Hepatocyte (in vitro differentiated cells): ENCODE measurements at regions not wholly inside any gene's neighbourhood (a gene's known extent, or its start where the extent isn't known, plus 50 kb on each side); places are given as distances from the start of the nearest gene placed in this dataset.

Experiments
- DNase-seq: peaks from one replicate; pipeline ENCODE4 v3.0.0-alpha.2; 2016; ENCODE audit warnings: low spot score
- H2AFZ ChIP-seq: fragments of 200-600 bp; sonication (generic); 2 replicates; pipeline ENCODE4 v1.6.0; 2016; ENCODE audit warnings: antibody characterized with exemption, mild to moderate bottlenecking
- H3K27ac ChIP-seq: fragments of 200-600 bp; sonication (generic); 2 replicates; pipeline ENCODE4 v1.5.1; 2016; ENCODE audit warnings: mild to moderate bottlenecking
- H3K27me3 ChIP-seq: fragments of 200-600 bp; sonication (generic); 2 replicates; pipeline ENCODE4 v1.6.1; 2016
- H3K36me3 ChIP-seq: fragments of 200-600 bp; sonication (generic); replicated peaks from 2 replicates; pipeline ENCODE4 v1.5.1; 2016; ENCODE audit warnings: low read depth; ENCODE audit not compliant: insufficient read depth
- H3K4me1 ChIP-seq: fragments of 200-600 bp; sonication (generic); 2 replicates; pipeline ENCODE4 v1.5.1; 2016; ENCODE audit warnings: mild to moderate bottlenecking, moderate library complexity; ENCODE audit not compliant: insufficient read depth
- H3K4me2 ChIP-seq: fragments of 200-600 bp; sonication (generic); 2 replicates; pipeline ENCODE4 v1.6.0; 2016
- H3K4me3 ChIP-seq: fragments of 200-600 bp; sonication (generic); 2 replicates; pipeline ENCODE4 v1.5.1; 2016; ENCODE audit warnings: mild to moderate bottlenecking
- H3K79me2 ChIP-seq: fragments of 200-600 bp; sonication (generic); 2 replicates; pipeline ENCODE4 v1.6.0; 2017; ENCODE audit warnings: mild to moderate bottlenecking
- H3K9me2 ChIP-seq: fragments of 200-600 bp; sonication (generic); replicated peaks from 2 replicates; pipeline ENCODE4 v1.6.0; 2017; ENCODE audit warnings: mild to moderate bottlenecking; ENCODE audit not compliant: insufficient read depth
- H3K9me3 ChIP-seq: fragments of 200-600 bp; sonication (generic); 2 replicates; pipeline ENCODE4 v1.5.1; 2016; ENCODE audit warnings: low read depth, mild to moderate bottlenecking
- H4K20me1 ChIP-seq: fragments of 200-600 bp; sonication (generic); 2 replicates; pipeline ENCODE4 v1.6.0; 2016; ENCODE audit warnings: mild to moderate bottlenecking; ENCODE audit not compliant: insufficient read depth, poor library complexity, severe bottlenecking
- EZH2 ChIP-seq: fragments of 200-600 bp; sonication (generic); IDR thresholded peaks from 2 replicates; pipeline ENCODE4 v1.6.1; 2016; ENCODE audit warnings: antibody characterized with exemption, mild to moderate bottlenecking, borderline replicate concordance
- EZH2phosphoT487 ChIP-seq: fragments of 200-600 bp; sonication (generic); IDR thresholded peaks from one replicate; pipeline ENCODE4 v1.6.1; 2018; ENCODE audit warnings: antibody characterized with exemption, mild to moderate bottlenecking, low read depth, moderate library complexity; ENCODE audit not compliant: unreplicated experiment, severe bottlenecking
- WGBS: methylation state at CpG from one replicate; pipeline ENCODE4 v1.1.6; 2016; ENCODE audit warnings: low lambda C conversion rate; ENCODE audit errors: missing lambda C conversion rate; 5-methylcytosine and 5-hydroxymethylcytosine counted together
- TF ChIP-seq, protein P1 (sequence below): fragments of 200-600 bp; sonication (generic); IDR thresholded peaks from 2 replicates; pipeline ENCODE4 v1.5.1; 2016; ENCODE audit warnings: antibody characterized with exemption, mild to moderate bottlenecking; ENCODE audit not compliant: poor library complexity

DNA sequence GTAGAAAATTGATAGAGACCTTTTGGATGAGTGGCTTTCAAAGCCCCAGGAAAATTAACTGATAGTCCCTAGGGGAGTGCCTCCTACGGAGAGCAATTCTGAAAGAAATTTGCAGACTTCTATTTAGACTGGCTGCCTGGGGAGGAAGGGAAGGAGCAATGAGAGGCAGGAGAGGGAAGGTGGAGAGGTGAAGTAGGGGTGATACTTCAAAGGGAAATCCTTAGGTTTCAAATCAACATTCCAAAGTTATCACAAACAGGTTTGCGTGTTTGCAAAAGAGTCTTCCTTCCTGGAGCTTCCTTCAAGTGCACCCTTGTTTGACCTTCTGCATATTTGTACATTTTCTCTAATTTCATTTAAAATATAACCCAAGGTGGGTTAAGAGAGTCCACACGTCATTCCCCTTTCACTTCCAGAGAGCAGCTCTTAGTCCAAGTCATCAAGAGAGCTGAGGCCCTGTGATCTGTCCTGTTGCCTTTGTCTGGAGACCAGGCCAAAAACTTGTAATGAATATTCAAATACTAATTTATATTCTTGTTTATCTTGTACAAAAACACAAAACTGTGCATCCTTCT is 157.8 kb downstream of the CLCN4 start:
- Histone ChIP-seq H3K4me1 (no peaks in the 10 kb centered on the region), H4K20me1 (no peaks in the 10 kb centered on the region), H3K4me2 (no peak overlapping the region), H3K4me3 (no peak overlapping the region), H3K36me3 (no peaks in the 10 kb centered on the region), H2AFZ (no peak overlapping the region), H3K27me3 (no peaks in the 10 kb centered on the region), H3K9me2 (no peaks in the 10 kb centered on the region), H3K79me2 (no peaks in the 10 kb centered on the region), H3K27ac (no peak overlapping the region), H3K9me3 (no peaks in the 10 kb centered on the region)
- 48% methylated on average over 3 of the region's 3 CpGs for WGBS
- TF ChIP-seq, protein P1, sequence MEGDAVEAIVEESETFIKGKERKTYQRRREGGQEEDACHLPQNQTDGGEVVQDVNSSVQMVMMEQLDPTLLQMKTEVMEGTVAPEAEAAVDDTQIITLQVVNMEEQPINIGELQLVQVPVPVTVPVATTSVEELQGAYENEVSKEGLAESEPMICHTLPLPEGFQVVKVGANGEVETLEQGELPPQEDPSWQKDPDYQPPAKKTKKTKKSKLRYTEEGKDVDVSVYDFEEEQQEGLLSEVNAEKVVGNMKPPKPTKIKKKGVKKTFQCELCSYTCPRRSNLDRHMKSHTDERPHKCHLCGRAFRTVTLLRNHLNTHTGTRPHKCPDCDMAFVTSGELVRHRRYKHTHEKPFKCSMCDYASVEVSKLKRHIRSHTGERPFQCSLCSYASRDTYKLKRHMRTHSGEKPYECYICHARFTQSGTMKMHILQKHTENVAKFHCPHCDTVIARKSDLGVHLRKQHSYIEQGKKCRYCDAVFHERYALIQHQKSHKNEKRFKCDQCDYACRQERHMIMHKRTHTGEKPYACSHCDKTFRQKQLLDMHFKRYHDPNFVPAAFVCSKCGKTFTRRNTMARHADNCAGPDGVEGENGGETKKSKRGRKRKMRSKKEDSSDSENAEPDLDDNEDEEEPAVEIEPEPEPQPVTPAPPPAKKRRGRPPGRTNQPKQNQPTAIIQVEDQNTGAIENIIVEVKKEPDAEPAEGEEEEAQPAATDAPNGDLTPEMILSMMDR: no peak
- TF ChIP-seq EZH2 (no peak), EZH2phosphoT487 (no peak)
- no peak for DNase-seq

DNA sequence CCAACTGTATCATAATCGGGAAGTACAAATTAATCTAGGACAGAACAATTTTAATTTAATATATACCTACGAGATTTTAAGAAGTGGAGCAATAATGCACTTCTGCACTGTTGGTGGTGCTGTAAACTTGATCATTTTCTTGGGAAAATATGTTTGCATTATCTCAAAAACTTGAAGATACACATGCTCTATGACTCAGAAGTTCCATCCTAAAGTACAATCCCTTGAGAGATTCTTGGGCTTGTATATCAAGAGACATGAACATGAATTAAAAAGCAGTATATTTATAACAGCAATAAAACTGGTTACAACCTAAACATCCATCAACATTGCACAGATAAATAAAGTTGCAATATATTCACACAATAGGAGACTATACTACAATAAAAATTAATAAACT is 168.8 kb downstream of the CLCN4 start:
- WGBS: 71% methylated on average over 2 of the region's 2 CpGs
- no peaks in the 10 kb centered on the region for H4K20me1 ChIP-seq
- no peak overlapping the region for H3K4me2 ChIP-seq
- no peak overlapping the region for H3K27ac ChIP-seq
- H2AFZ ChIP-seq: no peak overlapping the region
- no peak overlapping the region for H3K4me3 ChIP-seq
- no peaks in the 10 kb centered on the region for H3K4me1 ChIP-seq
- no peaks in the 10 kb centered on the region for H3K36me3 ChIP-seq
- H3K9me2 ChIP-seq: no peaks in the 10 kb centered on the region
- no peaks in the 10 kb centered on the region for H3K9me3 ChIP-seq
- DNase-seq: no peak
- TF ChIP-seq EZH2: no peak
- TF ChIP-seq, protein P1: no peak
- TF ChIP-seq EZH2phosphoT487: no peak
- no peaks in the 10 kb centered on the region for H3K79me2 ChIP-seq
- no peaks in the 10 kb centered on the region for H3K27me3 ChIP-seq

DNA sequence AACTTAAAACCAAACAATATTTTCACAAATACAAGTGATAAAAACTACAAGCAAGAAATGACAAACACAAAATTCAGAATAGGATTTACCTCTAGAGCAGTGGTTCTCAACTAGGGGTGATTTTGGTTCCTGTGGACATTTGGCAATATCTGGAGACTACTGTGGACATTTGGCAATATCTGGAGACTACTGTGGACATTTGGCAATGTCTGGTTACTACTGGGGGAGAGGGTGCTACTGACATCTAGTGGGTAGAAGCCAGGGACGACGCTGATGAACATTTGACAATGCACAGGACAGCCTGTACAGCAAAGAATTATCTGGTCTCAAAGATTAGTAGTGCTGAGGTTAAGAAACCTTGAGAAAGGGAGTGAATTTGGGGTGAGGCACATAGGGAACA is 169.8 kb downstream of the CLCN4 start:
- 21% methylated on average over 2 of the region's 2 CpGs for WGBS
- no peak for DNase-seq

More for the DNA sequence above, 169.8 kb downstream of the CLCN4 start:
- H3K4me2 ChIP-seq: no peak overlapping the region
- no peaks in the 10 kb centered on the region for H3K4me1 ChIP-seq
- no peaks in the 10 kb centered on the region for H3K36me3 ChIP-seq
- H3K9me3 ChIP-seq: no peaks in the 10 kb centered on the region
- TF ChIP-seq EZH2phosphoT487 (no peak), EZH2 (no peak)
- TF ChIP-seq, protein P1: peak; percentile 9
- no peak overlapping the region for H3K4me3 ChIP-seq
- no peaks in the 10 kb centered on the region for H3K27me3 ChIP-seq
- no peak overlapping the region for H3K27ac ChIP-seq
- no peaks in the 10 kb centered on the region for H4K20me1 ChIP-seq
- no peaks in the 10 kb centered on the region for H3K9me2 ChIP-seq
- no peak overlapping the region for H2AFZ ChIP-seq
- H3K79me2 ChIP-seq: no peaks in the 10 kb centered on the region
